Transverse colon (tissue), 4 donors: ENCODE measurements at regions not wholly inside any gene's neighbourhood (a gene's known extent, or its start where the extent isn't known, plus 50 kb on each side); places are given as distances from the start of the nearest gene placed in this dataset.

Source experiments
- CTCF ChIP-seq, 5 experiments: fragments of 200-600 bp in 3 of 5; fragments of 450-650 bp in 2 of 5; sonication (generic) in 3 of 5; IDR thresholded peaks; 1 replicate in 2 of 5; 2 replicates in 3 of 5; pipeline ENCODE4 v1.5.1; 2016 to 2017; ENCODE audit warnings: antibody characterized with exemption in 5 of 5, inconsistent platforms in 3 of 5, mild to moderate bottlenecking in 2 of 5, moderate library complexity in 1 of 5
- EP300 ChIP-seq: sonication (generic); formaldehyde crosslinking; IDR thresholded peaks from one replicate; pipeline ENCODE4 v1.6.1; 2017; ENCODE audit warnings: antibody characterized with exemption, low read depth
- POLR2A ChIP-seq: fragments of 450-650 bp; IDR thresholded peaks from one replicate; pipeline ENCODE4 v1.6.1; 2016; ENCODE audit warnings: antibody characterized with exemption, mild to moderate bottlenecking, moderate library complexity
- POLR2AphosphoS5 ChIP-seq, 3 donors: sonication (generic); formaldehyde crosslinking; IDR thresholded peaks; one replicate each; pipeline ENCODE4 v1.6.1; 2016; ENCODE audit warnings: antibody characterized with exemption in 3 of 3

DNA sequence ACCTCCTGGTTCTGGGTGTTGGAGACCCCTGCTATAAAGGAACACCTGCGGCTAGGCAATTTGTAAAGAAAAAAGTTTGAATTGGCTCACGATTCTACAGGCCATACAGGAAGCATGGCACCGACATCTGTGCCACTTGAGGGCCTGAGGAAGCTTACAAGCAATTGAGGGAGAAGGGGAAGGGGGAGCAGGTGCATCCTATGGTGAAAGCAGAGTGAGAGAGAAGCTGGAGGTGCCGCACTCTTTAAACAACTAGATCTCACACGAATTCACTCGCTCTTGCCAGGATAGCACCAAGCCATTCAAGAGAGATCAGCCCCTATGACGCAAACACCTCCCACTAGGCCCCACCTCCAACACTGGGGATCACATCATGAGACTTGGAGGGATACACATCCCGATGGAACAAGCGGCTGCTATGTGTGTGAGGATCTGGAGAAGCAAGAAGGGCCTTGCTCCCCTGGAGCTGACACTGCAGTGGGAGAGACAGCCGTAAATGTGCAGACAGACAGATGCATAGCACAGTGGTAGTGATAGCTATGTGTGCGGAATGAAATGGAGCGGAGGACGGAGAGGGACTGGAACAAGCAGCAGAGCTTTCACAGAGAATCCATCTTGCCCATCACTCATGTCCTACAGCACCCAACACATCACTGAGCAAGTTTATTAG, 60.7 kb upstream of the HELT start:
- TF ChIP-seq CTCF (IDR thresholded peaks at IDR 0.05) (no peak), POLR2AphosphoS5 (IDR thresholded peaks at IDR 0.05) (no peak), POLR2A (no peak), EP300 (no peak)
